Calu3 (cell line): ENCODE measurements at regions not wholly inside any gene's neighbourhood (a gene's known extent, or its start where the extent isn't known, plus 50 kb on each side); places are given as distances from the start of the nearest gene placed in this dataset.

Source experiments
- BruUV-seq: library from RNA; stranded (reverse); fragments of 400-500 nt; replicated peaks from 2 replicates; lab custom pipeline; 2021; lab: Mats Ljungman, UMichigan
- CTCF ChIA-PET: fragments of 300-600 bp; sonication (Branson Sonifier 250); formaldehyde crosslinking; loops from one replicate; lab custom pipeline; 2022; ENCODE audit warnings: antibody characterized with exemption; lab: Charles Lee
- DNase-seq: peaks from one replicate; pipeline ENCODE4 v3.0.0; 2022
- H3K27ac Mint-ChIP-seq: one replicate; pipeline ENCODE4 v1.8.0; 2022; ENCODE audit warnings: mixed read lengths; ENCODE audit not compliant: unreplicated experiment
- H3K27me3 Mint-ChIP-seq: one replicate; pipeline ENCODE4 v1.8.0; 2022; ENCODE audit warnings: mixed read lengths; ENCODE audit not compliant: unreplicated experiment
- H3K36me3 Mint-ChIP-seq: one replicate; pipeline ENCODE4 v1.8.0; 2022; ENCODE audit warnings: mild to moderate bottlenecking, moderate library complexity, mixed read lengths; ENCODE audit not compliant: insufficient read depth, unreplicated experiment
- H3K4me1 Mint-ChIP-seq: one replicate; pipeline ENCODE4 v1.8.0; 2022; ENCODE audit warnings: mild to moderate bottlenecking, low read depth, mixed read lengths; ENCODE audit not compliant: unreplicated experiment
- H3K4me3 Mint-ChIP-seq: one replicate; pipeline ENCODE4 v1.8.0; 2022; ENCODE audit warnings: mild to moderate bottlenecking, low read depth, moderate library complexity, mixed read lengths; ENCODE audit not compliant: unreplicated experiment
- H3K9me3 Mint-ChIP-seq: one replicate; pipeline ENCODE4 v1.8.0; 2022; ENCODE audit warnings: low read depth, mixed read lengths; ENCODE audit not compliant: unreplicated experiment
- CTCF ChIP-seq: fragments of 200-600 bp; IDR thresholded peaks from one replicate; pipeline ENCODE4 v1.8.0; 2022; ENCODE audit warnings: antibody characterized with exemption; ENCODE audit not compliant: unreplicated experiment
- intact Hi-C: fragments of 100-400 bp; cut with micrococcal nuclease; formaldehyde crosslinking; loops from one replicate; pipeline ENCODE4 v1.10.0; 2022; ENCODE audit not compliant: unreplicated experiment

- Mint-ChIP-seq H3K27me3 (no peaks in the 10 kb centered on the region), H3K4me3 (no peak overlapping the region), H3K36me3 (no peaks in the 10 kb centered on the region), H3K4me1 (no peaks in the 10 kb centered on the region), H3K27ac (no peak overlapping the region), H3K9me3 (peaks cover 15% of the 10 kb centered on the region)
- intact Hi-C loops, result no loop called here
- no peak for DNase-seq
- CTCF ChIA-PET, result no interaction called here
- BruUV-seq, result no TSS peak
- no peak for TF ChIP-seq CTCF
Observed at GRCh38 chr2:52139241-52139640, 1107.3 kb upstream of the NRXN1 start.

GRCh38 chr2:52135235-52135634, 1103.3 kb upstream of the NRXN1 start:
- CTCF ChIA-PET, result no interaction called here
- no peaks in the 10 kb centered on the region for H3K4me1 Mint-ChIP-seq
- no peaks in the 10 kb centered on the region for H3K36me3 Mint-ChIP-seq
- no peak for TF ChIP-seq CTCF
- no TSS peak for BruUV-seq
- H3K4me3 Mint-ChIP-seq, result no peak overlapping the region
- H3K27me3 Mint-ChIP-seq, result no peaks in the 10 kb centered on the region
- DNase-seq, result no peak
- H3K9me3 Mint-ChIP-seq, result peaks cover 27% of the 10 kb centered on the region
- no peak overlapping the region for H3K27ac Mint-ChIP-seq
- intact Hi-C loops, result no loop called here

GRCh38 chr2:52128081-52128480, 1096.1 kb upstream of the NRXN1 start:
- H3K4me1 Mint-ChIP-seq, result no peaks in the 10 kb centered on the region
- H3K27me3 Mint-ChIP-seq, result no peaks in the 10 kb centered on the region
- CTCF ChIA-PET, result no interaction called here
- H3K4me3 Mint-ChIP-seq, result no peak overlapping the region
- no peak for DNase-seq
- H3K27ac Mint-ChIP-seq, result no peak overlapping the region
- TF ChIP-seq CTCF, result no peak
- no peaks in the 10 kb centered on the region for H3K36me3 Mint-ChIP-seq
- H3K9me3 Mint-ChIP-seq, result peaks cover 21% of the 10 kb centered on the region
- BruUV-seq, result no TSS peak
- intact Hi-C loops, result no loop called here

GRCh38 chr2:52127527-52127926, 1095.6 kb upstream of the NRXN1 start:
- TF ChIP-seq CTCF, result no peak
- Mint-ChIP-seq H3K9me3 (peaks cover 21% of the 10 kb centered on the region), H3K4me3 (no peak overlapping the region), H3K27me3 (no peaks in the 10 kb centered on the region), H3K36me3 (no peaks in the 10 kb centered on the region), H3K27ac (no peak overlapping the region), H3K4me1 (no peaks in the 10 kb centered on the region)
- CTCF ChIA-PET, result no interaction called here
- intact Hi-C loops, result no loop called here
- BruUV-seq, result no TSS peak
- DNase-seq, result no peak
